Subcutaneous abdominal adipose tissue (tissue), 5 donors: ENCODE measurements at regions not wholly inside any gene's neighbourhood (a gene's known extent, or its start where the extent isn't known, plus 50 kb on each side); places are given as distances from the start of the nearest gene placed in this dataset.
A peak's percentile ranks its signal among the peaks of the same experiment; 100 is the strongest.

Source experiments
- H3K27ac ChIP-seq: one replicate; pipeline ENCODE4 v1.7.0; 2013; ENCODE audit warnings: low read depth, mild to moderate bottlenecking, inconsistent platforms, low read length, moderate library complexity
- H3K27me3 ChIP-seq, 5 donors: one replicate each; pipeline ENCODE4 v1.7.0; 2013; ENCODE audit warnings: low read length in 5 of 5, inconsistent platforms in 1 of 5; ENCODE audit not compliant: control insufficient read depth in 5 of 5, insufficient read depth in 4 of 5
- H3K36me3 ChIP-seq, 5 donors: one replicate each; pipeline ENCODE4 v1.7.0; 2013; ENCODE audit warnings: low read length in 5 of 5; ENCODE audit not compliant: control insufficient read depth in 5 of 5, insufficient read depth in 5 of 5
- H3K4me1 ChIP-seq, 5 donors: one replicate each; pipeline ENCODE4 v1.7.0; 2013; ENCODE audit warnings: low read length in 5 of 5, mild to moderate bottlenecking in 3 of 5, moderate library complexity in 1 of 5; ENCODE audit not compliant: control insufficient read depth in 5 of 5, insufficient read depth in 5 of 5
- H3K4me3 ChIP-seq, 5 donors: one replicate each; pipeline ENCODE4 v1.7.0; 2013; ENCODE audit warnings: low read length in 5 of 5, low read depth in 1 of 5
- H3K9ac ChIP-seq, 5 donors: one replicate each; pipeline ENCODE4 v1.7.0; 2013; ENCODE audit warnings: low read length in 5 of 5, mild to moderate bottlenecking in 4 of 5, moderate library complexity in 3 of 5
- H3K9me3 ChIP-seq, 5 donors: one replicate each; pipeline ENCODE4 v1.7.0; 2013; ENCODE audit warnings: low read length in 5 of 5; ENCODE audit not compliant: control insufficient read depth in 5 of 5
- donor health status: healthy.
- donor health status: healthy.
- donor health status: healthy.
- donor health status: healthy.
- donor health status: healthy.

- Histone ChIP-seq H3K4me1 (peaks cover 6 to 38% (median 28%) of the 10 kb centered on the region in 5 donors), H3K27ac (peak overlapping the region; percentile 51), H3K9me3 (peaks cover 0 to 9% (median 0%) of the 10 kb centered on the region in 5 donors), H3K9ac (peak overlapping the region in 1 of 5 donors; percentile 36), H3K4me3 (no peak overlapping the region), H3K36me3 (no peaks in the 10 kb centered on the region), H3K27me3 (peaks cover 0 to 7% (median 0%) of the 10 kb centered on the region in 5 donors)
These were observed 341.6 kb downstream of the MN1 start for GRCh38 chr22:27459999-27460398.

GRCh38 chr22:27460591-27461347 lies 340.8 kb downstream of the MN1 start:
- no peak overlapping the region for H3K4me3 ChIP-seq
- peak overlapping the region; percentile 51 for H3K27ac ChIP-seq
- H3K36me3 ChIP-seq, result no peaks in the 10 kb centered on the region
- H3K9ac ChIP-seq, result no peak overlapping the region
- peaks cover 0 to 9% (median 0%) of the 10 kb centered on the region in 5 donors for H3K9me3 ChIP-seq
- peaks cover 0 to 7% (median 0%) of the 10 kb centered on the region in 5 donors for H3K27me3 ChIP-seq
- peaks cover 6 to 40% (median 28%) of the 10 kb centered on the region in 5 donors for H3K4me1 ChIP-seq

- no peak overlapping the region for H3K9ac ChIP-seq
- peaks cover 6 to 47% (median 31%) of the 10 kb centered on the region in 5 donors for H3K4me1 ChIP-seq
- peaks cover 0 to 9% (median 0%) of the 10 kb centered on the region in 5 donors for H3K9me3 ChIP-seq
- no peak overlapping the region for H3K27ac ChIP-seq
- H3K4me3 ChIP-seq, result no peak overlapping the region
- H3K36me3 ChIP-seq, result no peaks in the 10 kb centered on the region
- peaks cover 0 to 7% (median 0%) of the 10 kb centered on the region in 5 donors for H3K27me3 ChIP-seq
These were observed 340.1 kb downstream of the MN1 start for GRCh38 chr22:27461470-27461869.

- H3K9me3 ChIP-seq, result peaks cover 0 to 9% (median 0%) of the 10 kb centered on the region in 5 donors
- H3K36me3 ChIP-seq, result no peaks in the 10 kb centered on the region
- H3K4me3 ChIP-seq, result no peak overlapping the region
- H3K9ac ChIP-seq, result no peak overlapping the region
- H3K27ac ChIP-seq, result peak overlapping the region; percentile 21
- H3K27me3 ChIP-seq, result peaks cover 0 to 7% (median 0%) of the 10 kb centered on the region in 5 donors
- peaks cover 8 to 54% (median 38%) of the 10 kb centered on the region in 5 donors for H3K4me1 ChIP-seq
These were observed 339.4 kb downstream of the MN1 start for GRCh38 chr22:27462190-27462589.

- no peaks in the 10 kb centered on the region for H3K36me3 ChIP-seq
- H3K9ac ChIP-seq, result no peak overlapping the region
- H3K27ac ChIP-seq, result no peak overlapping the region
- peaks cover 0 to 7% (median 0%) of the 10 kb centered on the region in 5 donors for H3K27me3 ChIP-seq
- peaks cover 10 to 60% (median 48%) of the 10 kb centered on the region in 5 donors for H3K4me1 ChIP-seq
- peaks cover 0 to 9% (median 0%) of the 10 kb centered on the region in 5 donors for H3K9me3 ChIP-seq
- no peak overlapping the region for H3K4me3 ChIP-seq
These were observed 338.4 kb downstream of the MN1 start for GRCh38 chr22:27463121-27463660.

- no peak overlapping the region for H3K9ac ChIP-seq
- H3K4me3 ChIP-seq, result no peak overlapping the region
- H3K9me3 ChIP-seq, result peaks cover 0 to 9% (median 0%) of the 10 kb centered on the region in 5 donors
- peaks cover 6 to 56% (median 45%) of the 10 kb centered on the region in 5 donors for H3K4me1 ChIP-seq
- no peak overlapping the region for H3K27ac ChIP-seq
- no peaks in the 10 kb centered on the region for H3K36me3 ChIP-seq
- no peaks in the 10 kb centered on the region for H3K27me3 ChIP-seq
These were observed 335.3 kb downstream of the MN1 start for GRCh38 chr22:27466229-27466628.

GRCh38 chr22:27466778-27467438 lies 334.6 kb downstream of the MN1 start:
- Histone ChIP-seq H3K9ac (no peak overlapping the region), H3K27ac (no peak overlapping the region)

GRCh38 chr22:27467711-27468110 lies 333.8 kb downstream of the MN1 start:
- H3K4me1 ChIP-seq, result peaks cover 4 to 41% (median 32%) of the 10 kb centered on the region in 5 donors
- no peak overlapping the region for H3K27ac ChIP-seq
- no peak overlapping the region for H3K4me3 ChIP-seq
- no peaks in the 10 kb centered on the region for H3K36me3 ChIP-seq
- no peak overlapping the region for H3K9ac ChIP-seq
- H3K27me3 ChIP-seq, result no peaks in the 10 kb centered on the region
- peaks cover 0 to 9% (median 0%) of the 10 kb centered on the region in 5 donors for H3K9me3 ChIP-seq

More at GRCh38 chr22:27466778-27467438, 334.6 kb downstream of the MN1 start:
- Histone ChIP-seq H3K36me3 (no peaks in the 10 kb centered on the region), H3K9me3 (peaks cover 0 to 9% (median 0%) of the 10 kb centered on the region in 5 donors), H3K4me1 (peaks cover 6 to 49% (median 40%) of the 10 kb centered on the region in 5 donors), H3K4me3 (no peak overlapping the region), H3K27me3 (no peaks in the 10 kb centered on the region)

- Histone ChIP-seq H3K27me3 (no peaks in the 10 kb centered on the region), H3K4me1 (peaks cover 4 to 31% (median 25%) of the 10 kb centered on the region in 5 donors), H3K27ac (no peak overlapping the region), H3K36me3 (no peaks in the 10 kb centered on the region), H3K4me3 (no peak overlapping the region), H3K9me3 (peaks cover 0 to 6% (median 0%) of the 10 kb centered on the region in 5 donors), H3K9ac (no peak overlapping the region)
These were observed 332.8 kb downstream of the MN1 start for GRCh38 chr22:27468712-27469111.
